A673 (cell line): ENCODE measurements at regions not wholly inside any gene's neighbourhood (a gene's known extent, or its start where the extent isn't known, plus 50 kb on each side); places are given as distances from the start of the nearest gene placed in this dataset.

Experiments used
- BruUV-seq: library from RNA; stranded (reverse); fragments of 400-500 nt; replicated peaks from 2 replicates; lab custom pipeline; 2021; lab: Mats Ljungman, UMichigan
- CTCF ChIA-PET: fragments of 300-600 bp; sonication (Branson Sonifier 250); formaldehyde crosslinking; loops from one replicate; lab custom pipeline; 2022; ENCODE audit warnings: antibody characterized with exemption; lab: Charles Lee
- POLR2A ChIA-PET: fragments of 300-600 bp; sonication (Branson Sonifier 250); formaldehyde crosslinking; loops from one replicate; lab custom pipeline; 2022; ENCODE audit warnings: antibody characterized with exemption; ENCODE audit not compliant: low non-redundant PET; lab: Charles Lee
- DNase-seq: peaks from one replicate; pipeline ENCODE4 v3.0.0-alpha.2; 2015; ENCODE audit warnings: low spot score
- H3K27ac ChIP-seq: fragments of 200-600 bp; sonication (generic); 2 replicates; pipeline ENCODE4 v1.5.1; 2016; ENCODE audit warnings: mixed run types, low read depth, mild to moderate bottlenecking, mixed read lengths, antibody characterized with exemption, low read length; ENCODE audit not compliant: poor library complexity, severe bottlenecking
- H3K27me3 ChIP-seq: fragments of 200-600 bp; sonication (generic); replicated peaks from 2 replicates; pipeline ENCODE4 v1.6.1; 2017; ENCODE audit warnings: mixed run types, low read depth, mild to moderate bottlenecking, mixed read lengths, antibody characterized with exemption, low read length; ENCODE audit not compliant: insufficient read depth, poor library complexity
- H3K36me3 ChIP-seq: fragments of 200-600 bp; sonication (generic); 2 replicates; pipeline ENCODE4 v1.6.1; 2016; ENCODE audit warnings: mixed run types, mild to moderate bottlenecking, mixed read lengths, antibody characterized with exemption, low read length; ENCODE audit not compliant: insufficient read depth, poor library complexity, severe bottlenecking
- H3K4me1 ChIP-seq: fragments of 200-600 bp; sonication (generic); 2 replicates; pipeline ENCODE4 v1.6.1; 2017; ENCODE audit warnings: mixed run types, mild to moderate bottlenecking, mixed read lengths, antibody characterized with exemption, low read length; ENCODE audit not compliant: insufficient read depth, poor library complexity, severe bottlenecking
- H3K4me3 ChIP-seq: fragments of 200-600 bp; sonication (generic); 2 replicates; pipeline ENCODE4 v1.5.1; 2016; ENCODE audit warnings: low read depth, mixed run types, mild to moderate bottlenecking, mixed read lengths, low read length; ENCODE audit not compliant: poor library complexity, severe bottlenecking
- H3K9me3 ChIP-seq: fragments of 200-600 bp; sonication (generic); 2 replicates; pipeline ENCODE4 v1.6.1; 2016; ENCODE audit warnings: mixed run types, low read depth, mild to moderate bottlenecking, mixed read lengths, antibody characterized with exemption, low read length; ENCODE audit not compliant: poor library complexity, severe bottlenecking
- EZH2 ChIP-seq: fragments of 200-600 bp; sonication (generic); IDR thresholded peaks from 2 replicates; pipeline ENCODE4 v1.6.1; 2017; ENCODE audit warnings: borderline replicate concordance, low read depth, mild to moderate bottlenecking, mixed read lengths, antibody characterized with exemption, low read length; ENCODE audit not compliant: poor library complexity, severe bottlenecking
- intact Hi-C: fragments of 100-400 bp; cut with micrococcal nuclease; formaldehyde crosslinking; loops from one replicate; pipeline ENCODE4 v1.10.0; 2022; ENCODE audit not compliant: unreplicated experiment
- TF ChIP-seq, protein P1 (sequence below): fragments of 300-800, 200-600 bp; sonication (generic); conservative IDR thresholded peaks from 2 replicates; pipeline ENCODE4 v1.5.1; 2017; ENCODE audit warnings: low read depth, mild to moderate bottlenecking, antibody characterized with exemption, low read length, moderate library complexity, mixed read lengths

DNA sequence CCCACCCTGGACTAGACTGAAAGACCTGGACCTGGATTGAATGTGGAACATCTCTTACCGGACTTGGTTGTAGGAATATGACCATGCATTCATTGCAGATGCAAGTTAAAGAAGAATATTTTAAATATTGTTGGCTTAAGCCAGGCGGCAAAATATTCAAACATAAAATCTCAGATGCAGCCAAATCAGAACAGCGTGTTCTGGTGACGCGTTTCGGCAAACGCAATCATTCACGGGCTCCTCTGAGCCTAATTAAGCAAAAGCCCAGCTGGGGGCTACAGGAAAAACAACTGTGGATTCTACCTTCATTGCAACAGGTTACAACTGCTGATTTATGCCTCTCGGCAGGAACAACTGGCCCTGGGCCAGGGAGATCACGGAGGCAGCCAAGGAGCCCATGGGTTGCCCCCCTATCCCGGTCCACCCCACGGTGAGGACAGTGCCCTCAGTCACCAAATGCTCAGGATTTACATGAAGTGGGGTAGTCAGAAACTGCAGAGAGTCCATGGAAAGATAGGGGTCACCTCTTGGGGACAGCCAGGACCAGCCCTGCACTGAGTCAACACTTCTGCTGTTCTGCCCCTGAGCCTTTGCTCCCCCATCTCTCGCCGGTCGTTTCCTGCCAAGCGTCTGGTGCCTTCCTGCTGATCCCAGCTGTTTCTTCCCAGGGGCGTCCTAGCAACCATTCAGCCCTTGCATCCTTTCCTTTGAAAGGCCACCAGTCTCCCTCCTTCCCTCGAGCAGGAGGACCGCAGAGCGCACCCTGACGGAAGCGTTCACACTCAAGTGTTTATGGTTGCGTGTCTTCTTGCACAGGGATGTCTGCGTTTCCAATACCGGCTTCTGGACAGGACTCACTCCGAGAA lies 64.4 kb upstream of the SFMBT2 start:
- peak; percentile 18 for DNase-seq
- TF ChIP-seq EZH2, result no peak
- TF ChIP-seq, protein P1, sequence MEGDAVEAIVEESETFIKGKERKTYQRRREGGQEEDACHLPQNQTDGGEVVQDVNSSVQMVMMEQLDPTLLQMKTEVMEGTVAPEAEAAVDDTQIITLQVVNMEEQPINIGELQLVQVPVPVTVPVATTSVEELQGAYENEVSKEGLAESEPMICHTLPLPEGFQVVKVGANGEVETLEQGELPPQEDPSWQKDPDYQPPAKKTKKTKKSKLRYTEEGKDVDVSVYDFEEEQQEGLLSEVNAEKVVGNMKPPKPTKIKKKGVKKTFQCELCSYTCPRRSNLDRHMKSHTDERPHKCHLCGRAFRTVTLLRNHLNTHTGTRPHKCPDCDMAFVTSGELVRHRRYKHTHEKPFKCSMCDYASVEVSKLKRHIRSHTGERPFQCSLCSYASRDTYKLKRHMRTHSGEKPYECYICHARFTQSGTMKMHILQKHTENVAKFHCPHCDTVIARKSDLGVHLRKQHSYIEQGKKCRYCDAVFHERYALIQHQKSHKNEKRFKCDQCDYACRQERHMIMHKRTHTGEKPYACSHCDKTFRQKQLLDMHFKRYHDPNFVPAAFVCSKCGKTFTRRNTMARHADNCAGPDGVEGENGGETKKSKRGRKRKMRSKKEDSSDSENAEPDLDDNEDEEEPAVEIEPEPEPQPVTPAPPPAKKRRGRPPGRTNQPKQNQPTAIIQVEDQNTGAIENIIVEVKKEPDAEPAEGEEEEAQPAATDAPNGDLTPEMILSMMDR, result no peak
- intact Hi-C loops, result no loop called here
- ChIA-PET CTCF (no interaction called here), POLR2A (no interaction called here)
- Histone ChIP-seq H3K27me3 (peaks cover 22% of the 10 kb centered on the region), H3K9me3 (no peaks in the 10 kb centered on the region), H3K36me3 (no peaks in the 10 kb centered on the region), H3K4me1 (no peaks in the 10 kb centered on the region), H3K4me3 (no peak overlapping the region), H3K27ac (no peak overlapping the region)
- no TSS peak for BruUV-seq

- POLR2A ChIA-PET, result no interaction called here
- TF ChIP-seq, protein P1, result no peak
- no peak for TF ChIP-seq EZH2
Observed at GRCh38 chr10:7474388-7474787, 63.6 kb upstream of the SFMBT2 start.

GRCh38 chr10:7473474-7473873 lies 62.6 kb upstream of the SFMBT2 start:
- POLR2A ChIA-PET, result no interaction called here
- no peaks in the 10 kb centered on the region for H3K4me1 ChIP-seq
- CTCF ChIA-PET, result no interaction called here
- TF ChIP-seq, protein P1, result no peak
- no peak for TF ChIP-seq EZH2
- H3K9me3 ChIP-seq, result no peaks in the 10 kb centered on the region
- no peak overlapping the region for H3K27ac ChIP-seq
- H3K36me3 ChIP-seq, result no peaks in the 10 kb centered on the region
- DNase-seq, result no peak
- H3K27me3 ChIP-seq, result peaks cover 20% of the 10 kb centered on the region
- intact Hi-C loops, result no loop called here
- BruUV-seq, result no TSS peak
- no peak overlapping the region for H3K4me3 ChIP-seq

More at GRCh38 chr10:7474388-7474787, 63.6 kb upstream of the SFMBT2 start:
- intact Hi-C loops, result no loop called here
- no peak for DNase-seq
- no peaks in the 10 kb centered on the region for H3K9me3 ChIP-seq
- no peak overlapping the region for H3K4me3 ChIP-seq
- H3K27ac ChIP-seq, result no peak overlapping the region
- no peaks in the 10 kb centered on the region for H3K36me3 ChIP-seq
- peaks cover 22% of the 10 kb centered on the region for H3K27me3 ChIP-seq
- BruUV-seq, result no TSS peak
- no peaks in the 10 kb centered on the region for H3K4me1 ChIP-seq
- CTCF ChIA-PET, result no interaction called here
